Kidney glomerular epithelial cell (primary cell): ENCODE measurements at regions not wholly inside any gene's neighbourhood (a gene's known extent, or its start where the extent isn't known, plus 50 kb on each side); places are given as distances from the start of the nearest gene placed in this dataset.

Experiments used
- DNase-seq: peaks from one replicate; lab custom pipeline; 2025; lab: John Stamatoyannopoulos, UW

- DNase-seq, result no peak
Observed at GRCh38 chr4:128358231-128358912, 70.8 kb upstream of the PGRMC2 start.

DNA sequence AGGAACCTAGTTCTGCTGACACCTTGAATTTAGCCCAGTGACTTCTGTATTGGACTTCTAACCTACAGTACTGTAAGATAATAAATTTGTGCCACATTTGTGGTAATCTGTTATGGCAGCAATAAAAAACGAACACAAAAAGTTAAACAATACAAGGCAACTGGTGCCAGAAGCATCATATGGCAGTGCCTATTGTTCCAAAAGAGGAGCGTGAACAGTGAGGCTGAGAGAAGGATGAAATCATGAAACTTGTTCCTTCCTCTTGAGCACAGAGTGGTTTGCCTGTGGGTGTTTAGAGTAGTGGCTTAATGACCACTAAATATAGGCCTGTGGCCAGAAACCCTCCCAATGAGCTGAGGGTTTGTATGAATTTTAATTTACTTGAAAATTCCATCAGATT lies 69.7 kb upstream of the PGRMC2 start:
- no peak for DNase-seq

DNA sequence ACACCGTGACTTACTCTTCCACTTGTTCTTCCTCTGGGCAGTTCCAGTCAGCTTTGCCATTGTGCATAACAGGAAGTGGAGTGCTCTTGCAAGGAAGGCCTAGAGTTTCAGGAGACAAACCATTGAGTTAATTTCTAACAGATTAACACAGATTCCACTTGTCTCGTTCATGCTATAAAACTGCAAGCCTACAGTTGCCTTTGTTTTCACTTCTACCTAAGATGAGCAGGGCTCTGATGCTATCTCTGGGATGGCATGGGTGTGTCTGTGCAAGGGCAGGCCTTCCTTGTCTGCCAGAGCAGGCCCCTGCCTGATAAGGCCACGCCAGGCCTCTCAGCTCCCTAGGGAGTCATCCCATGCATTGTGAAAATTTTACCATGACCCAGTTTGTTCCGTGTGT lies 67.7 kb upstream of the PGRMC2 start:
- peak; percentile 95 for DNase-seq

- peak; percentile 97 for DNase-seq
Observed at GRCh38 chr4:128354205-128354821, 66.7 kb upstream of the PGRMC2 start.

- DNase-seq, result no peak
Observed at GRCh38 chr4:128353791-128354190, 66.2 kb upstream of the PGRMC2 start.

DNA sequence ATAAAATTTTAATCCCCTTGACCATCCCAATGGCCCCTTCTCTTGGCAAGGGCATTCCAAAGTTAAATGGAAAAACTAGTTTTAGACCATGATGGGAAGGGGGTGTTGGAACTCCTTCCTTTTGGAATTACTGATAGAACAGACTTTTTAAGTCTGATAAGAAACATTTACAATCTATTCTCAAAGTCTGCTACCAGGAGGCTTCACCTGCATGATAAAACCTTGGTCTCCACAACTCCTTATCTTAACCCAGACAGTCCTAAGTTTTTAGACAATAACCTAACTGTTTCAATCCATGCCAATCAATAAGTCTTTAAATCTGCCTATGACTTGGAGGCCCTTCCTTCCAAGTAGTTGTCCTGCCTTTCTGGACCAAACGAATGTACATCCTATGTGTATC lies 63.9 kb upstream of the PGRMC2 start:
- DNase-seq, result no peak

GRCh38 chr4:128350449-128351045 lies 62.9 kb upstream of the PGRMC2 start:
- no peak for DNase-seq

DNA sequence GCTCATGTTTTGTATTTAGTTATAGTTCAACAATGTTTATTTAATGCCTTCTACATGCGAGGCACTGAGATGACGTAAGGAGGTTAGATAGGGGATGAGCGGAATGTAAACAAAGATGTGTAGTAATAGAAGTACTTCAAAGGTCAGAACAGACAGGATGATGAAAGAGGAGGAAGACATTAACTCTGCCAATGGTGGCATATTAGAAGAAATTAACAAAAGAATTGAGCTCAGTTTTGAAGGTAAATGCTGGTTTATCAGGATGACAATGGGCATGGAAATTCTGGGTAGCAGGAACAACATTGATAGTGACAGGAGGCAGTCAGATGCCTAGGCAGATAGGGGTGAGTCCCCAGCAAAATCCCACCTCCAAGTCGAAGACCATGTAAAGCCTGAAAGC lies 62.3 kb upstream of the PGRMC2 start:
- DNase-seq, result no peak

- no peak for DNase-seq
Observed at GRCh38 chr4:128347930-128348660, 60.5 kb upstream of the PGRMC2 start.

GRCh38 chr4:128347175-128347868 lies 59.7 kb upstream of the PGRMC2 start:
- no peak for DNase-seq

GRCh38 chr4:128346054-128346716 lies 58.6 kb upstream of the PGRMC2 start:
- DNase-seq, result no peak

GRCh38 chr4:128345650-128346049 lies 58.0 kb upstream of the PGRMC2 start:
- DNase-seq, result no peak

DNA sequence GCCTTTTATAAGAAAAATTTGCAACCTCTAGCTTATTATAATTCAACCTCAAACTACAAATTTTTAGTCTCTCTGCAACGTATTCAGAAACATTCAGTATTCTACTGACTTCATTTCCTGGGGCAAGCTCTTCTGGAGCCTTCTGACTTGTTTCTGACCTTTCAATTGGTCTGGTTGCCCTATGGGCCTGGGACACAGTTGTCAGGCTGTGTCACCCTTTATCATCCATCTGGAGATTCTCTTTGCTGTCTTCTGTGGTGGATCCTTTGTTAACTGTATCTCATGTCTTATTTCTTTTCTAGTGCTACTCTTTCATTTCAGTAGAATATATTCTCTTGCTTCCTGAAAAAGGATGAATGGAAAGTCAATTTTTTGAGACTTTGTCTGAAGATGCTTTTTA lies 55.1 kb upstream of the PGRMC2 start:
- no peak for DNase-seq

- DNase-seq, result no peak
Observed at GRCh38 chr4:128341634-128342033, 54.0 kb upstream of the PGRMC2 start.

- DNase-seq, result peak; percentile 62
Observed at GRCh38 chr4:128338634-128339355, 51.2 kb upstream of the PGRMC2 start.

DNA sequence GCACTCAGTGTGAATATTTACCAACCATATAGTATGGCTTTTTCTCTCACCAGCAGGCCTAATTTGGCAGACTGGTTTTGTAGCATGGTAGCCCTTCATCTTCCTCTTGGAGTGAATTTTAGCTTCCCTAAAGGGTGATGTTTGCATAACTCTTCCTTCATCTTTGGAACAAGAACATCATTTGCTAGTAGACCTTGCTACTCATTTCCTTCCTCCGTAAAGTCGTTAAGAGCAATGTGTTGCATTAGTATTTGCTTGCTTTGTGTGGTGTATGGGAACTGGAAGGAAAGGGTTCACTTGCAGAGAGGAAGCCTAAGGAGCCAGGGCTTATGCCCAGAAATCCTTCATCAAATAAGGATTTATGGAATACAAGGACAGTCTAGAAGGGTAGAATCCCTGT lies 50.2 kb upstream of the PGRMC2 start:
- DNase-seq, result no peak
